LNCAP (cell line): ENCODE measurements at regions not wholly inside any gene's neighbourhood (a gene's known extent, or its start where the extent isn't known, plus 50 kb on each side); places are given as distances from the start of the nearest gene placed in this dataset.

ENCODE experiments used
- CTCF ChIP-seq: fragments of 450-650 bp; IDR thresholded peaks from 2 replicates; pipeline ENCODE4 v1.5.1; 2017; ENCODE audit warnings: mild to moderate bottlenecking

- TF ChIP-seq CTCF: no peak
Measured at GRCh38 chr2:180901331-180901730, 79.1 kb upstream of the UBE2E3 start.

- no peak for TF ChIP-seq CTCF
Measured at GRCh38 chr2:180893752-180894151, 86.7 kb upstream of the UBE2E3 start.

- no peak for TF ChIP-seq CTCF
Measured at GRCh38 chr2:180892091-180892490, 88.3 kb upstream of the UBE2E3 start.

GRCh38 chr2:180891360-180891759, 89.0 kb upstream of the UBE2E3 start:
- TF ChIP-seq CTCF: no peak

GRCh38 chr2:180890781-180891180, 89.6 kb upstream of the UBE2E3 start:
- no peak for TF ChIP-seq CTCF

- TF ChIP-seq CTCF: no peak
Measured at GRCh38 chr2:180882959-180883358, 97.4 kb upstream of the UBE2E3 start.

GRCh38 chr2:180876506-180876905, 103.9 kb upstream of the UBE2E3 start:
- no peak for TF ChIP-seq CTCF

GRCh38 chr2:180873219-180873618, 107.2 kb upstream of the UBE2E3 start:
- TF ChIP-seq CTCF: no peak
